ENCODE measurements at regions not wholly inside any gene's neighbourhood (a gene's known extent, or its start where the extent isn't known, plus 50 kb on each side); places are given as distances from the start of the nearest gene placed in this dataset.

DNA sequence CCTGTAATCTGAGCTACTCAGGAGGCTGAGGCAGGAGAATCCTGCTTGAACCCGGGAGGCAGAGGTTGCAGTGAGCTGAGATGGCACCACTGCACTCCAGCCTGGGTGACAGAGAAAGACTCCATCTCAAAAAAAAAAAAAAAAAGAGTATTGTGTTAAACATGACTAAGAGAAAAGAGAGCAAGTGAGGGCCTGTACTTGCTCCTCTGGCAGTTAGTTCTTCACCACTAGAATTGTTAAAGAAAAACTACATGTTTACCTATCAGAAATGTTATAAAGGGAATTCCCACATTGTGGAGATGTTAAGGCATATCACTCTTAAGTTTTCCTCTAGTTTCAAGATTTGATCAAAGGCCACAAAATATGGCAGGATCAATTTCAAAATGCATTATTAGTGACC lies 75.4 kb upstream of the LRATD1 start:
- TF ChIP-seq, protein P1, sequence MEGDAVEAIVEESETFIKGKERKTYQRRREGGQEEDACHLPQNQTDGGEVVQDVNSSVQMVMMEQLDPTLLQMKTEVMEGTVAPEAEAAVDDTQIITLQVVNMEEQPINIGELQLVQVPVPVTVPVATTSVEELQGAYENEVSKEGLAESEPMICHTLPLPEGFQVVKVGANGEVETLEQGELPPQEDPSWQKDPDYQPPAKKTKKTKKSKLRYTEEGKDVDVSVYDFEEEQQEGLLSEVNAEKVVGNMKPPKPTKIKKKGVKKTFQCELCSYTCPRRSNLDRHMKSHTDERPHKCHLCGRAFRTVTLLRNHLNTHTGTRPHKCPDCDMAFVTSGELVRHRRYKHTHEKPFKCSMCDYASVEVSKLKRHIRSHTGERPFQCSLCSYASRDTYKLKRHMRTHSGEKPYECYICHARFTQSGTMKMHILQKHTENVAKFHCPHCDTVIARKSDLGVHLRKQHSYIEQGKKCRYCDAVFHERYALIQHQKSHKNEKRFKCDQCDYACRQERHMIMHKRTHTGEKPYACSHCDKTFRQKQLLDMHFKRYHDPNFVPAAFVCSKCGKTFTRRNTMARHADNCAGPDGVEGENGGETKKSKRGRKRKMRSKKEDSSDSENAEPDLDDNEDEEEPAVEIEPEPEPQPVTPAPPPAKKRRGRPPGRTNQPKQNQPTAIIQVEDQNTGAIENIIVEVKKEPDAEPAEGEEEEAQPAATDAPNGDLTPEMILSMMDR (IDR thresholded peaks at IDR 0.05) = no peak
- no peak for TF ChIP-seq POLR2A (IDR thresholded peaks at IDR 0.05)

All from testis (tissue), 2 donors.